GM10248 (cell line): ENCODE measurements at regions not wholly inside any gene's neighbourhood (a gene's known extent, or its start where the extent isn't known, plus 50 kb on each side); places are given as distances from the start of the nearest gene placed in this dataset.

Experiments used
- CTCF ChIA-PET: fragments of 300-600 bp; sonication (Branson Sonifier 250); formaldehyde crosslinking; extraction: SDS; loops from one replicate; lab custom pipeline; 2021; ENCODE audit warnings: antibody characterized with exemption; lab: Yijun Ruan, JAX
- POLR2A ChIA-PET: fragments of 350-650 bp; sonication (Branson Sonifier 250); formaldehyde crosslinking; extraction: SDS; loops from one replicate; lab custom pipeline; 2020; ENCODE audit warnings: antibody characterized with exemption; lab: Yijun Ruan, JAX
- DNase-seq: peaks from one replicate; pipeline ENCODE4 v3.0.0; 2012; ENCODE audit errors: extremely low spot score
- TF ChIP-seq, protein P1 (sequence below): IDR thresholded peaks from 2 replicates; pipeline ENCODE4 v1.5.1; 2012; ENCODE audit warnings: mild to moderate bottlenecking, low read depth; ENCODE audit errors: extremely low read depth, missing control alignments, control extremely low read depth

DNA sequence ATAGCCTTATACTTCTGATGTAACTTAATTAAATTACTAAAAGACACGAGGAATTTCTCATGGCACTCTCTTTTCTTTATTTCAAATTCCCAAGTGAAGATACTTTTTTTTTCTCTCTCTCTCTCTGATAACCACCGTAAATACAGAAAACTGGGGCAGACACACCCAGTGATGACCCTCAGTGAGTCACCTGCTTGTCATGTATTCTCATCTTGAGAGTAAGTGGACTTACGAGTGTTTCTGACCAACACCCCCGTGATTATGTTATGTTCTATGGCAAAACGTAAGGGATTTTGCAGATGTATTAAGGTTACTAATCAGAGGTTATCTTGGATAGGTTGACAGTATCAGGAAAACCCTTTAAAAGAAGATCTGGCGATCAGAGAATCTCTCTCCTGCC lies 348.8 kb upstream of the ZNF717 start:
- ChIA-PET CTCF (interaction anchor here (1.2 kb wide), 1 partner anchor 10 kb away, joined by 3 read pairs; no protein-coding TSS in a partner anchor), POLR2A (no interaction called here)
- DNase-seq: no peak
- TF ChIP-seq, protein P1, sequence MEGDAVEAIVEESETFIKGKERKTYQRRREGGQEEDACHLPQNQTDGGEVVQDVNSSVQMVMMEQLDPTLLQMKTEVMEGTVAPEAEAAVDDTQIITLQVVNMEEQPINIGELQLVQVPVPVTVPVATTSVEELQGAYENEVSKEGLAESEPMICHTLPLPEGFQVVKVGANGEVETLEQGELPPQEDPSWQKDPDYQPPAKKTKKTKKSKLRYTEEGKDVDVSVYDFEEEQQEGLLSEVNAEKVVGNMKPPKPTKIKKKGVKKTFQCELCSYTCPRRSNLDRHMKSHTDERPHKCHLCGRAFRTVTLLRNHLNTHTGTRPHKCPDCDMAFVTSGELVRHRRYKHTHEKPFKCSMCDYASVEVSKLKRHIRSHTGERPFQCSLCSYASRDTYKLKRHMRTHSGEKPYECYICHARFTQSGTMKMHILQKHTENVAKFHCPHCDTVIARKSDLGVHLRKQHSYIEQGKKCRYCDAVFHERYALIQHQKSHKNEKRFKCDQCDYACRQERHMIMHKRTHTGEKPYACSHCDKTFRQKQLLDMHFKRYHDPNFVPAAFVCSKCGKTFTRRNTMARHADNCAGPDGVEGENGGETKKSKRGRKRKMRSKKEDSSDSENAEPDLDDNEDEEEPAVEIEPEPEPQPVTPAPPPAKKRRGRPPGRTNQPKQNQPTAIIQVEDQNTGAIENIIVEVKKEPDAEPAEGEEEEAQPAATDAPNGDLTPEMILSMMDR: no peak

DNA sequence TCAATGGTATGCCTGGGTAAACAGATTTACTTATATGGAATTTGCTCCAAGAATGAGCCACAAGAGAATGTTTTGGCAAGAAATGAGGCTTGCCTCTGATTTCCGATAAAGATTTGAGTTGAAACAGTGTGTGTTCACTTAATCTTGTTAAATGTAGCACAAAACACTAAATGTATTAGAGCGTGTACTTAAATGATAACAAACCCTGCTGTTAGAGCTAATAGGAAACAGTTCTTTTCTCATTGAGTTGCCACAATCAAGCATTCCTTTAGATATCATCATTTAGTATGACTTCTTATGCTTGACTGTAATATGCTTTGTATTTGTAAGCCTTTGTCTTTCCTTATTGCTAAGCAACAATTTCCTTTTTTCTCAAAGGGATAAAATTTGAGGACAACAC lies 353.6 kb upstream of the ZNF717 start:
- DNase-seq: no peak
- POLR2A ChIA-PET: no interaction called here
- CTCF ChIA-PET: interaction anchor here (1.5 to 1.7 kb wide), 2 partner anchors 18 to 32 kb away, joined by 3 to 6 read pairs; no protein-coding TSS in a partner anchor
- TF ChIP-seq, protein P1: no peak

DNA sequence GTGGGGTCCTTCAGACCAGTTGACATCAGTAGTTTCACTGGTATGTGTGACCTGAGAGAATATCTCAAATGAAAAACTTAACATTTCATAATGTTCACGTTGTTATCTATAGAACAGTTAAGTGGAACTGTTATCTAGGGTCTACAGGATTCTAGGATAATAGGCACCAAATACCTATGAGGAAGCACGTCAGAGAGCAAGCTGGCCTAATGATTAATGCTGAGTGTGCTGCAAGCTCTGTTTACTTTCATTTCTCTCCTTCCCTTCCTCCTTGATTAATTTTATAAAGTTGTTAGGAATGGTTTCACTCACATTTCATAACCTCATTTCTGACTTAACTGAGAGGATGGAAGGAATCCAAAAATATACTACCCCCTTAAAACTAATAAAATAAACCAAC lies 362.5 kb upstream of the ZNF717 start:
- POLR2A ChIA-PET: no interaction called here
- no peak for DNase-seq
- TF ChIP-seq, protein P1: no peak
- CTCF ChIA-PET: no interaction called here

DNA sequence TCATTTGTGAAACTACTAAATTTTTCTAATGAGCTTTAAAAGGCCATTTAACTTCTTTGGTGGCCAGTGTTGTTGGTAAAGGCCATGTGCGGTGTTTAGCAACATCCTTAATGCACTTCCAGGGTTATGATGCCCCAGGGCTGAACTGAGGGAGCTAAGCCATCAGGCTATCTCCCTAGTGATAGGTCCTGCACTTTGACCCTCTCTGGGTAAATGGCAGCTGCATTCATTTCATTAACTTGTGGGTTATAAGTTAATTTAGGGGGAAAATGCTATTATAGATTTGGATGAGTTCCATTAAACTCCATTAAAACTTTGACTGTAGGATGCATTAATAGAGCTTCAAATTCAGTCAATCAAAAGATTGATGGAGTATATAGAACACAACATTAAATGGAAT lies 366.7 kb upstream of the ZNF717 start:
- ChIA-PET CTCF (interaction anchor here (1.0 kb wide), 1 partner anchor 24 kb away, joined by 3 read pairs; no protein-coding TSS in a partner anchor), POLR2A (no interaction called here)
- TF ChIP-seq, protein P1: no peak
- DNase-seq: no peak

DNA sequence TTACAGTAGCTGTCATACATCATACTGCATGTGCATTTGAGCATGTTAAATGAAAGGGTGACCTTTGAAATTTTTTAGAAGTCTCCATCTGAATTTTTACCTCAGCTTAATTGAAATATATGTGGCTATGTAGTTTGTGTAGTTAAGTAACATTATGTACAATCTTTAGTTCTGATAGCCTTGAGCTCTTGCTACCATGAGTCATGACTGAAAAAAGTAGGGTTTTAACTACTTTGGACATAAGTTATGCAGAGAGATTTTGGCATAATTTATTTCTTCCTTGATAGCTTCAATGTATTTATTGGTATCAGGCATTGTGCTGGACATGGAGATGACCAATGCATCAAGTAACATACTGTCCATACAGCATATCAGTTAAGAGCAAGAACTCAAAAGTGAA lies 376.5 kb upstream of the ZNF717 start:
- TF ChIP-seq, protein P1: no peak
- CTCF ChIA-PET: interaction anchor here (1.1 kb wide), 1 partner anchor 16 kb away, joined by 3 read pairs; no protein-coding TSS in a partner anchor
- POLR2A ChIA-PET: no interaction called here
- no peak for DNase-seq

DNA sequence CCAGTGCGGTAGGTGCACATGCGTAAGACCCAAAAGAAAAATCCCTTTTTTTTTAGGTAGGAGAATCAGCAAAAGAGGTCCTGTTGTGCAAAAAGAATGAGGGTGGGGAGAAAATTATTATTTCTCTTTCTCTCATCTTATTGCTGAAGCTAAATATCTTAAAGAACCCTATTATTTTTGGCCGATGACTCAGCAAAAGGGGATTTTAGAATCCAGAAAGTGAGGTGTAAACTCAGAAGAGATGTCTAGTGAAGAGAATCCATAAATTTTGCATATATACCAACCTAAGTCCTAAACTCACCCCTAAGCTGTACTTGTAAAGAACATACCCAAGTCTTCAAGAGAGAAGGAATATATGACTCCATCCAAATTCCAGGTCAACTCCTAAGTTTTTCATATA lies 386.3 kb upstream of the ZNF717 start:
- TF ChIP-seq, protein P1: no peak
- ChIA-PET CTCF (no interaction called here), POLR2A (no interaction called here)
- DNase-seq: no peak
